Fibroblast of mammary gland (primary cell): ENCODE measurements at regions not wholly inside any gene's neighbourhood (a gene's known extent, or its start where the extent isn't known, plus 50 kb on each side); places are given as distances from the start of the nearest gene placed in this dataset.

Experiments
- DNase-seq: peaks from one replicate; pipeline ENCODE4 v3.0.0-alpha.2; 2010; ENCODE audit warnings: low read depth
- H3K4me3 ChIP-seq: 2 replicates; pipeline ENCODE4 v1.5.1; 2011; ENCODE audit warnings: low read depth, mild to moderate bottlenecking, low read length, moderate library complexity; ENCODE audit not compliant: control insufficient read depth
- CTCF ChIP-seq: conservative IDR thresholded peaks from 2 replicates; pipeline ENCODE4 v1.5.1; 2011; ENCODE audit warnings: low read depth, low read length, inconsistent platforms; ENCODE audit not compliant: control insufficient read depth, insufficient read depth

DNA sequence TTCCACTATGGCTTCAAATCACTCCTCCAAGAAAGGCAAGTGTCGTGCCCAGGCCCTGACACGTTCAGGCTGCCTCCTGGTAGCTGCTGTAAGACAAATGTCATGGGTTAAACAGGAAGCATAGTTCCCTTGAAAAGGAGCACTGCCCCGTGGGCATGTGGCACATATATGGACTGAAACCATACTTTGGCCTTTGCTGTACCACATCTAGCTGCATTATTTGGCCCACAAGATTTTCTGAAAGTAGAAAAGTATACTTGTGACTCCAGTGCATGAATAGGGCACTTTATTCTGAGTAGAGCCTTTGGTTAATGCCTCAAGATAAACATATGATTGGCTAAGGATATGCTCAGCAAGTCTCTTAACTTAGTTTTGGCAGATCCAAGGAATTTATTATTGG, 218.7 kb upstream of the EGLN3 start:
- DNase-seq = no peak
- no peak for TF ChIP-seq CTCF
- no peak overlapping the region for H3K4me3 ChIP-seq

DNA sequence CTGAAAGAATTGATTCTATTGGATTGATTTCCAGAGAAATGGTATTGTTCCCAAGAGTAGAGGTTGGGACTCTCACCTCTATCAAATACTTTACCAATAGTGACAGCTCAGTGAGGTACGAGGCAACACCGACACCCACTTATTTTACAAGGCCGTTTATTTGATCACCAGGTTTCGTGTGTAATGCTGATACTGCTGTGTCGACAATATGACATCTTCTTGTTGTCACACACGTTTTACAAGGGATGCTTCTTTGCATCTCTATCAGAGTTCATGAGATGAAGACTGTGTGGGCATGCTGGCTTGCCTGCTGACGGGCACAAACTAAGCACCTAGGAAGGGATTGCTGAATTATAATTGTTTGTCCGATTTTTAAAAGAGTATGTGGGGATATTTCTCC, 217.8 kb upstream of the EGLN3 start:
- no peak for TF ChIP-seq CTCF
- H3K4me3 ChIP-seq = no peak overlapping the region
- DNase-seq = no peak

DNA sequence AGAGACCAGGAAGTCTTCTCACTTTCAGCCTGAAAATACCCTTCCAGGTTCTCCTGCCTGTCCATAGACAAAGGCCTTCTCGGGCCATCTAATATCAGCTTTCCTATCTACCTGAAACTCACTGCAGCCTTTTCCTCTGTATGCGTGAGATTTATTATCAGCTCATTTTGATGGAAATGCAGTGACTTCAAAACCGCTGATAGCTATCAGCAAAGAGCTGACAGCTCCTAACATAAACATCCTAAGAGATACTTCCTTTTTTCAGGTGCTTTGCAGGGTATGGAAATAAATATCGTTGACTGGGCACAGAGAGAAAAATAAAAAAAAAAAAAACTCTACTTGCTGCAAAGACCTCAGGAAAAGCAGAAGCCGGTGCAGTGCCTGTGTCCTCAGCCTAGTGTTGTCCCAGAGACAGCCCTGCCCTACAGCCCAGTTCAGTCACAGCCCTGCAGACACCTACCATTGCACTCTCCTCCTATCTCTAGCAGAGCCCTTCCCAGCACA, 215.0 kb upstream of the EGLN3 start:
- H3K4me3 ChIP-seq = no peak overlapping the region
- DNase-seq = no peak
- no peak for TF ChIP-seq CTCF

DNA sequence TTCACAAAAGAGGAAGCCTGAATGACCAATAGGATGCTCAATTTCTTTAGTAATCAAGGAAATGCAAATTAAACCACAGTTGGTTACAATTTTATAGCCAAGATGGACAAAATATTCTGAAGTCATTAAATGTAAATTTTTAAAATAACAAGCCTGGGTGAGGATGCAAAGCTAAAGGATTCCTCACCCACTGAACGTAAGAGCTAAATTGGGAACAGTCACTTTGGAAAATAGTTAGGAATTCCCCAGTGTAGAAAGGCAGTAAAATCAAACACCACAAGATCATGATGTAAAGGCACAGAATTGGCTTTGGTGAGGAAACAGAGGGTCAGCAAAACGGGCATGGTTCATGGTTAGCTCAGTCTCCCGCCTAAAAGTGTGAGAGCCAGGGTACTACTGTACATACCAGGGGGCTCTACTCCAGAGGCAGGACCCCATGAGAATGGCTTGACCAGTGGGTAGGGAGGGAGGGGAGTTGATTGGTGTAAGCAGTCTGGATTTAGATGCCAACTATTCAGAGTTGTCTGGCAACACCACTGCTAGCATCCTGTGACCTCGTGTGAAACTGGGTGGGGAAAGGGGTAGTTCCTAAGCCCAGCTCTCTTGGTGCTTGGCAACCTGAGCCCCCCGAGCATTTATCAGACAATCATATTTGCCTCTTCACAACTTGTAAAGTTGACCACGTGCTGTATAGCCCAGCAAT, 213.4 kb upstream of the EGLN3 start:
- TF ChIP-seq CTCF = no peak
- no peak for DNase-seq
- no peak overlapping the region for H3K4me3 ChIP-seq

GRCh38 chr14:34161351-34162082, 210.6 kb upstream of the EGLN3 start:
- TF ChIP-seq CTCF = no peak
- no peak overlapping the region for H3K4me3 ChIP-seq
- peak; percentile 38 for DNase-seq

GRCh38 chr14:34160619-34161018, 209.7 kb upstream of the EGLN3 start:
- TF ChIP-seq CTCF = no peak
- no peak overlapping the region for H3K4me3 ChIP-seq
- DNase-seq = no peak
